HG03457 (cell line): ENCODE measurements at regions not wholly inside any gene's neighbourhood (a gene's known extent, or its start where the extent isn't known, plus 50 kb on each side); places are given as distances from the start of the nearest gene placed in this dataset.

ENCODE experiments used
- ATAC-seq: cut with Tn5 transposase; IDR thresholded peaks from one replicate; pipeline ENCODE4 v1.9.1; 2021; ENCODE audit warnings: moderate number of reproducible peaks; ENCODE audit not compliant: unreplicated experiment

DNA sequence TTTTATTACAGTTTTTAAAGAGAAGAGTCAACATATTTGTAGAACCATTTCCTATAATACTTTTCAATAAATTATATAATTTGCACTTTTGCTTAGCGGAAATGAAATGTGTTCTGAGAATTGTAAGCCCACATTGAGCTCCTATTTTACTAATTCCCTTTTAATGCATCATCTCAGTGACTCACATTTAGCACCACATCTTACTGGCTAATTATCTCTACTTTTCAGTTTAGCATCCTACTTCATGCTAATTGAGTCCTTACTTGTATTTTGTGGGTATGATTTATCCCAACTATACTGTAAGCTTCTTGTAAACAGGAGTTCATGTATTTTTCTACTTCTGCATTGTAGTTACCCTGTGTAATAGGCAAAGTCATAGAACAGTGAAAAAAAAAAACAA lies 67.5 kb downstream of the TMX1 start:
- no peak for ATAC-seq

DNA sequence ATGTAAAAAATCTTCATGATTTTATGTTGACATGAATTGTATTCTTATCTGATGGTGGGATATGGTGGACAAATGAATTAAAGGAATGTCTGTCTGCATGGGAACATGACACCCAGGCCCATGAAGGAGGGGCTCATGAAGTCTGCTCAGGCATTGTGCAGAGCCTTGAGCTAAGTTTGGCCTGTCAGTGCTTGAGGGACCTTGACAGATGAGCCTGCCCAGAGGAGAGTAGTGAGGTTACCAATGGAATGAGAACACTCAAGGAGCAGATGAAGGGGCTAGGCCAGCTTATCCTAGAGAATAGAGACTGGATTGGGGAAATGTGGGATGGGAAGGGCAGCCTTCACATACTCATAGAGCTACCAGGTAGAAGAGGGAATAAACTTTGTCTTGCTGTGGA lies 68.8 kb downstream of the TMX1 start:
- ATAC-seq: no peak

DNA sequence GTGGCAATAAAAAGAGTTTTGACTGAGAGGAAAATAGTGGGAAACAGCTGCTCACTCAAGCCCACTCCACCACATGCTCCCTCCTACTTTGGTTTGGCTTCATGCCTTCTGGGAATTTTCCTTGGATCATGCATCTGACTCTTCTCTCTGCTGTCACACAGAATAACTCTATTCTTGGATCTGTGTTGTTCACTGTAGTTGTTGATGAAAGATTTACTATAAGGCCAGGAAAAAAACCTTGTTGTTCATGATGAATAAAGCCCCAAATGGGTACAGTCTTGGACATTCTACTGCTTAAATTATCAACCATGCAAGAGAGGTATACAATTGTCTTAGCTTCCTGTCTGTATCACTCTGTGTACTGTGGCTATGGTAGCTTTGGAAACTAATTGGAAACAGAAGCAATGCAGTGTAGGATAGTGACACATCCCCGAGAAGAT lies 70.5 kb downstream of the TMX1 start:
- ATAC-seq: no peak

- no peak for ATAC-seq
Measured at GRCh38 chr14:51314321-51315015, 74.4 kb downstream of the TMX1 start.

DNA sequence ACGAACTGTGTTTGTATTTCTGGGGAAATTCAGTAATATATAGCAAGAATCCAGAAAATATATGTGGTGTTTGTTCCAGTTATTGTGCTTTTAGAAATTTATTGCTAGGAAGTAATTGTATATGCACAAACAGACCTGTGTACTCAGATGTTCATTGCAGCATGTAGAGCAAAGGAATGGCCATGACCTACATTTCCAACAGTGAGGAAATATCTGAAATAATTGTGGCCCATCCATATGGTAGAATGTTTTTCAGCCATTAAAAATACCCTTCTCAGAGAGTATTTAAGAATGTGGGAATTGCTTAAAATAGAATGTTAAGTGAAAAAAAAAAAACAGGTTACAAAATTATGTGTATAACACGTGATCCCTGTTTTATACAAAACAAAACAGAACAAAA lies 77.3 kb downstream of the TMX1 start:
- no peak for ATAC-seq

DNA sequence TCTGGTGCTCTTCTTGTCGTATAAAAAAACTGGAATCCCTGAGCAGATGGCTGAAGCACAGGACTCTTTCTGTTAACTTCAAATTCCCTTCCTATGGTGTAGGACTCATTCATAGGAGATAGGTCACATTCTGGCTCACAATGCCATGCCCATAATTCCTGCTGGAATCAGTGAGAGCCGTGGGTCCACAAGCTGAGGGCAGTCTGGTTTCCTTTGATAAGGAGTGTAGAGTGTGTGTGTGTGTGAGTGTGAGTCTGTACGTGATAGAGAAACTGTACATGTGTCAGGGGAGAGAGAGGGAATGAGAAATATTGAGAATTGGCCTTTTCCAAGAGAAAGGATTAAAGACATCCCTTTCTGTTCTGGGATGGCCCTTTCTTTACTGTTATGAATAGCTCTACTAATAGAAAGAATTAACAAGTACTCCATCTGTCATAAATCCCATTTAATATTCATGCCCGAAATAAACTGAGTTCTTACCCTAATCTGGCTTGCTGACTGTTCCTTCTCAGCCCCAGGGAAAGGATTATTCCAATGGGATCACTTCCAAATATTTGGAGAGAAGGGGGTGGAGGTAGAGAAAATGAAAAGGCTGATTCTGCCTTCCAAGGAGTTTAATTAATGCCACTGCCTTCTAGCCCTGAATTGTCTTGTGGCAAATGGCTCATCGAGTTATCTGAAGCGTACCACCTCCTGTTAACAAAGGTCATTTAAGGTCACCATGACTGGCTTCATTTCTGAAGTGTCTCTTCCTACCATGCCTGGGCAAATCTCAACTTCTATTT lies 79.0 kb downstream of the TMX1 start:
- ATAC-seq: no peak

DNA sequence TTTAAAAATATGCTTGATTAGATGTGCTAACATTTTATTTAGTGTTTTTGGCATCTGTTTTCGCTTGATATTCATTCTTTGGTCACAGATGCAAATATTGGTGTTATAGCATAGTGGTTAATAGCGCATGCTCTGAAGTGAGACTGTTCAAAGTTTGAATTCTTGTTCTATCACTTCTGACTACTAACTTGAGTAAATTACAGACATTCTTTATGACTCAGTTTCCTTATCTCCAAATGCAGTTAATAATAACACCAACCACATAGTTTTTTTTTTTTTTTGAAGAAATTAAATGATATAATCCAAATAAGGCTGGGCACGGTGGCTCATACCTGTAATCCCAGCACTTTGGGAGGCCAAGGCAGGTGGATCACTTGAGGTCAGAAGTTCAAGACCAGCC lies 81.0 kb downstream of the TMX1 start:
- ATAC-seq: no peak

DNA sequence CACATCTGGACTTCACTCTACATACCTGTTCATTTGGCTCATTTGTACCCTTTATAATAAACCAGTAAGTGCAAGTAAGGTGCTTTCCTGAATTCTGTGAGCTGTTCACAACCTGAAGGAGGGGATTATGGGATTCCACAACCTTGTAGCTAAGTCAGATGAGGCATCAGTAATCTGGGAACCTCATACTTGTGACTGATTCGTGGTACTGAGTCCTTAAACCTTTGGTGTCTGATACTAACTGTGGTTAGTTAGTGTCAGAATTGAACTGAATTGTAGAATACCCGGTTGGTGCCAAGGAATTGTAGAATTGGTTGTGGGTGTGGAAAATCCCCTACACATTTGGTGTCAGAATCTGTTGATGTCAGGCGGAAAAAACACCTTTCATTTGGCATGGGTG lies 83.4 kb downstream of the TMX1 start:
- no peak for ATAC-seq

DNA sequence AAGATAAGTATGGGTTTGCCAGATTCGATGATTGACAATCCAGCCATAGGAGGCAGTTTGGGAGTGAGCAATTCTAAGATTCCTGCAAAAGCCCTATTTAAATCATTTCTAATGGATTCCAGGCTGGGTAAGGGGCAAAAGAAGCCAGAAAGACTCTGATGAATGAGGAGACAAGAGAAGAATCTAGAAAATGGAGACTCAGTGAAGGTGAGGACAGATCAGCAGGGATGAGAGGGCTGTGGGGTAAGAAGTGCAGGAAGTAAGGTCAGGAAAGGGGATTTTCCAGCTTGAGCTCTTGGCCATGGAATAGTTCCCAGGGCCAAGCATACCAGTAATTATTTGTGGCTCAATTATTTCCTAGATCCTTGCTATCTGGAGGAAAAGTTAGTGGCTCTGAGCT lies 87.3 kb downstream of the TMX1 start:
- no peak for ATAC-seq

- ATAC-seq: no peak
Measured at GRCh38 chr14:51328064-51328771, 88.2 kb downstream of the TMX1 start.

DNA sequence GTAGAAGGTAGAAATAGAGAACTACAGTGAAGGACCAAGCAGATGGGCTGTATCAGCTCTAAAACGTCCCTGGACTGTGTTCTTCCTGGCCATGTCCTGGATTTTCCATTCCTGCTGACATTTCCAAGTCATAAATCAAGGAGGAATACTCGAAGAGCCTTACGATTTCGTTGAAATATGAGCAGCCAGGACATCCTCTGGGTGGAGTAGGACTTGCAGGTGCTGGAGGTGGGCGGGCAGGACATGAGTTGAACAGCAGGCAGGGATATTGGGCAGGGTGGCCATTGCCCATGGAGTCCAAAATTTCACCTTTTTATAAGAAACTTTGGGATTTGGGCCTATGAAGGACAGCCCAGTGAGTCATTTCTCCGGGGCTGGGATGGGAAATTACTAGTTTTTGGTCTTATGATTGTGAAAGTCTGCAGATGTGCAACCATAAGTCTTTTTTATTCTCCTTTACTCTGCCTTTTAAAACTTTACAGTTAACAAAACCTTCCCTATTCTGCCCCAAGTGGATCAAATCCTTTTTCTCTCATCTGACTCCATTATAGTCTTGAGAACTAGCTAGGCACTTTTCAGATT lies 88.8 kb downstream of the TMX1 start:
- ATAC-seq: no peak

DNA sequence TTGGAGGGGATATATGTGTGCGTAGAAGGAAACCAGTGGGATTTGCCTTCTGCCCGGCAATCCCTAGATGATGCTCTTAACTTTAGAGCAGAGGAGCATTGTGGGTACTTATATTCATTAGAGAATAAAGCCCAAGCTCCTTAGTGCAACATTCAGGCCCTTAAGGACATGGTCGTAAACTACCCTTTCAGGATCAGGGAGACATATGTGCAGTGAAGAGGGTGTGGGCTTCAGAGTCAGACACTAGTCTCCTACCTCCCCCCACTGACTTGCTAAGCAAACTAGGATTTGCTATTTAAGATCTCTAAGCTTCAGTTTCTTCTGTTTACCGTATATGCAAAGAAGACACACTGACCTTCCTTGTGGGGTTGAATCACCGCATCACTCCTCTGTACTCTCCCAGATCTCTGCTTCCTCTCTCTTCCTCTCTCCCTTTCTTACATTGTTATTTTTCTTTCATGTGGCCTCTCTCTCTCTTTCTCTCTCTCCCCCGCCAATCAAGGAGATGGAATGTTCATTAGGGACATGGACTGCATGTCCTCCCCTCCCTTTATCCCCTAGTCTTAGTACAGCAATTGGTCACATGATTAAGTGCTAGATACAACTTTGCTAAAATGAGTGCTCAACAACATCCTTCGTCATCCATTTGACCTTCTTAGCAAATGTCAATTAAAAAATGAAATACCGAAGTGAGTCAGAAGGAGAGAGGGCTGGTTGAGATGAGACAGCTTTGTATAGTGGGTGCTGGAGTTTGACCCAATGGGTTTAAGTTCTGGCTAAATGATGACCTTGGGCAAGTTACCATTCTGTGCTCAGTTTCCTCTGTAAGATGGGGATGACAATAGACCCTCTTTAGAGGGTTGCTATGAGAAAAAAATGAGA lies 91.7 kb downstream of the TMX1 start:
- ATAC-seq: no peak

GRCh38 chr14:51333299-51333698 lies 93.3 kb downstream of the TMX1 start:
- no peak for ATAC-seq

- no peak for ATAC-seq
Measured at GRCh38 chr14:51333901-51334521, 94.0 kb downstream of the TMX1 start.

- no peak for ATAC-seq
Measured at GRCh38 chr14:51334566-51334965, 94.5 kb downstream of the TMX1 start.

DNA sequence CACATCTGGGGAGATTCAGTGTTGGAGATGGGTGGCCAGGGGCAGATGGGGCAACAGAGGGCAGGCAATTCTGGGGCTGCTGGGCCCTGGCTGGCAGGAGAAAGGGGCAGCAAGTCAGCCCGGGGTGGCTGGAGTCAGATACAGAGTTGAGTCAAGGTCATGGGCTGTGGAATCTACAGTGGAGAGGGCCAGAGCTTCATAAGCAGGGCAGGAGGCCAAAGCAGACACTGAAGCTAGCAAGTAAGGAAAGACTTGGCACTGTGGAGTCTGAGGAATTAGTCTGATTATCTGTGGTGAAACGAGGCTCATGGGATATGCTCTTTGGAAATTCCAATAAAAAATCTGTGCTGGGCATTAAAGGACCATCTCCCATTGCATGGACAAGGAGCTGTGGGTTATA lies 95.5 kb downstream of the TMX1 start:
- no peak for ATAC-seq

GRCh38 chr14:51335961-51336723 lies 96.1 kb downstream of the TMX1 start:
- no peak for ATAC-seq

DNA sequence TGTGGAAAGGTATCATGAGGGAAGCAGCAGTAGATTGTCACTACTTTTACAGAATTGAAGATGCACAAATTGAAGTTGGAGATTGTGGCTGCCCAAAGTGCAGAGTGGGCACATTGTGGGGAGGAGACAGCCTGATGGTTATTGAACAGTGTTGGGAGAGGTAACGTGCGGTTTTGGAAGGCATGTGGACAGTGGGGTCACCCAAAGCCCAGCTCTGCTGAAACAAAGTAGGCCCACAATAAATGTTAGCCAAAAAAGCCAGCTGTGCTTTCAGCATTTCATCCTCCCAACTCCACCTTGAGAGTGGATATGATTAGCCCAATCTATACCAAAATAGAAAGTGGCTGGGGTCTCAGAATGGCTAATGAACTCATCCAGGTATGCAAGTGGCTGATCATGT lies 96.7 kb downstream of the TMX1 start:
- no peak for ATAC-seq

DNA sequence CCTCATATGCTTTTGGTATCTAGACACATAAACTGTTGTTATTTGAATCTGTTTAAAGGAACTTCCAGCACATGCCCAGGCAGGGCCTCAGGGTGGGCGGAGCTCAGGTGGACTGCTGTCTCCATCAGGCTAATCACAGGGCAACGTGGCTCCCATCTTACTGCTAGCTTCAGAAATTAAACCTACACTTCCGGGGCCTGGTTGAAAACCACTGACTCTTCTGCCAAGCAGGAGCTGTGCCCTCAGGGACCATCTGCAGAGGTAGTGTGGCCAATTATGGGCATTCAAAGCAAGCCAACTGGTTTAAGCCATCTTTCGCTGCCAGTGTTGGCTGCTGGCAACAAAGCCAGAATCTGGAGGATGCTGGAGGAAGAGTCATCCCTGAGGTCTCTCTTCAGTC lies 97.5 kb downstream of the TMX1 start:
- no peak for ATAC-seq
